ENCODE measurements at regions not wholly inside any gene's neighbourhood (a gene's known extent, or its start where the extent isn't known, plus 50 kb on each side); places are given as distances from the start of the nearest gene placed in this dataset.

GRCh38 chr11:134612140-134613030 is 200.3 kb upstream of the B3GAT1 start:
- no peak overlapping the region for H3K4me2 ChIP-seq (ENCODE audit: insufficient read depth, low read length)
- H3K4me1 ChIP-seq (ENCODE audit: insufficient read depth, low read length) = no peaks in the 10 kb centered on the region
- no peak overlapping the region for H3K4me3 ChIP-seq (ENCODE audit: insufficient read depth, low read length)
- no peak for TF ChIP-seq CTCF (IDR thresholded peaks at IDR 0.05; ENCODE audit: extremely low read depth, low read depth, low read length)
- no peaks in the 10 kb centered on the region for H3K9me3 ChIP-seq (ENCODE audit: low read depth, low read length)
- H4K20me1 ChIP-seq (ENCODE audit: insufficient read depth, low read length) = no peaks in the 10 kb centered on the region
- no peaks in the 10 kb centered on the region for H3K27me3 ChIP-seq (ENCODE audit: insufficient read depth, low read length)
- no peaks in the 10 kb centered on the region for H3K79me2 ChIP-seq (ENCODE audit: insufficient read depth, low read length)
- H3K27ac ChIP-seq (ENCODE audit: low read depth, low read length) = no peak overlapping the region
- no peaks in the 10 kb centered on the region for H3K36me3 ChIP-seq (ENCODE audit: insufficient read depth, low read length)
- DNase-seq (ENCODE audit: insufficient read length, low spot score, missing footprints) = no peak
- no peak overlapping the region for H2AFZ ChIP-seq (ENCODE audit: low read length)

DNA sequence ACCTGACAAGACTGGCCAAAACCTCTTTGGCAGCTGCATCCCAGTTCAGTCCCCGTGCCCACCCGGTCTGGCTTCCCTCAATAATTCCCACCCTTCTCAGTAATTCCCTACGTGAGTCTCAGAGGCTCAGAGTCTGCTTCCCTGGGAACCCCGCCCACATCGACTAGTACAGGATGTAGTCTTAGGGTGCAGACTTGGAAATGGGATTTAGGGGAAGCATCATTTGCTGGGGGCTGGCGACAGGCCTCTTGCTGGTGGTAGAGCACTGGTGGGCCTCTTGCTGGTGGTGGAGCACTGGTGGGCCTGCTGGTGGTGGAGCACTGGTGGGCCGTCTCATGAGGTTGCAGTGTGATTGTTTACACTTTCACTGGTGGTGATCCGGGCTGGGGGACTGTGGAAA is 199.5 kb upstream of the B3GAT1 start:
- Histone ChIP-seq H3K4me2 (ENCODE audit: insufficient read depth, low read length) (no peak overlapping the region), H3K4me3 (ENCODE audit: insufficient read depth, low read length) (no peak overlapping the region), H3K27ac (ENCODE audit: low read depth, low read length) (no peak overlapping the region), H3K36me3 (ENCODE audit: insufficient read depth, low read length) (no peaks in the 10 kb centered on the region), H4K20me1 (ENCODE audit: insufficient read depth, low read length) (no peaks in the 10 kb centered on the region), H2AFZ (ENCODE audit: low read length) (no peak overlapping the region), H3K9me3 (ENCODE audit: low read depth, low read length) (no peaks in the 10 kb centered on the region), H3K27me3 (ENCODE audit: insufficient read depth, low read length) (no peaks in the 10 kb centered on the region), H3K4me1 (ENCODE audit: insufficient read depth, low read length) (no peaks in the 10 kb centered on the region), H3K79me2 (ENCODE audit: insufficient read depth, low read length) (no peaks in the 10 kb centered on the region)
- DNase-seq (ENCODE audit: insufficient read length, low spot score, missing footprints) = no peak
- no peak for TF ChIP-seq CTCF (IDR thresholded peaks at IDR 0.05; ENCODE audit: extremely low read depth, low read depth, low read length)

DNA sequence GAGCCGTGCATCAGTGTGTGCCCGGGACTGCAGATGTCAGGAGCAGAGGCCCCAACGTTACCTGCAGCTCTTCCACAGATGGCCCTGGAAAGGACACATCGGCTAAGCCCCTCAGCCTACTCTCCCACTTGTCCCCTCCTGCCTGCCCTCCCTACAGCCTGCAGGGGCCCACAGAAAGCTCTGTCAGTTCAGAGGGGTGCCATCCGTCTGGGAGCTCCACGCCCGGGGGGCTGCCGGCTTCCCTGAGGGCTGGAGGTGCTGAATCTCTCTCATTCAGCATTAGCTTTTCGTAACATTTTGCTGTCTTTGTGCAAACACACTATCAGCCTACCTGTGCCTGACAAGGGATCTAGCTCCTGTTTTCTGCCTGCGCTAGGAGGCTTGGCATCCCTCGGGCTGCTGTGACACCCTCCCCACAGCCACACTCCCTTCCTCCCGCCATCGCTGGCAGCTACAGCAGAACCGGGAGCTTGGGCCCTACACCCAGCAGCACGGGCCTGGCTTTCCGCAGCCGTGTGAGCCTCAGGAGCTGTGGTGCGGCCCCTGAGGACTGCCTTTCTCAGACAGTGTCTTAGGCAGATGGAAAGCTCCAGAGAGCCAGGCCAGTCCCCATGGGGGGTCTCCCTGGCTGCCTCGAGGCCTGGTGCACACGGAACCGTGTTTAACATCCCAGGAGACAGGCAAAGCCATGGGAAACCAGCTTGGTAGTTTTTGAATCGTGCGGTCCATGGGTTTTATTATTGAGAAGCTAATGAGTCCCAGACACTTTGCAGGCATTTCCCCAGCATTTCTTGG is 198.3 kb upstream of the B3GAT1 start:
- no peak for DNase-seq (ENCODE audit: insufficient read length, low spot score, missing footprints)
- no peaks in the 10 kb centered on the region for H3K9me3 ChIP-seq (ENCODE audit: low read depth, low read length)
- no peak for TF ChIP-seq CTCF (IDR thresholded peaks at IDR 0.05; ENCODE audit: extremely low read depth, low read depth, low read length)

More for the DNA sequence above, 198.3 kb upstream of the B3GAT1 start:
- Histone ChIP-seq H3K4me3 (ENCODE audit: insufficient read depth, low read length) (no peak overlapping the region), H3K79me2 (ENCODE audit: insufficient read depth, low read length) (no peaks in the 10 kb centered on the region), H3K27ac (ENCODE audit: low read depth, low read length) (no peak overlapping the region), H2AFZ (ENCODE audit: low read length) (no peak overlapping the region), H3K4me2 (ENCODE audit: insufficient read depth, low read length) (no peak overlapping the region), H3K27me3 (ENCODE audit: insufficient read depth, low read length) (no peaks in the 10 kb centered on the region), H4K20me1 (ENCODE audit: insufficient read depth, low read length) (no peaks in the 10 kb centered on the region), H3K36me3 (ENCODE audit: insufficient read depth, low read length) (no peaks in the 10 kb centered on the region), H3K4me1 (ENCODE audit: insufficient read depth, low read length) (no peaks in the 10 kb centered on the region)

Measured in osteoblast (primary cell).